SU-DHL-6 (cell line): ENCODE measurements at regions not wholly inside any gene's neighbourhood (a gene's known extent, or its start where the extent isn't known, plus 50 kb on each side); places are given as distances from the start of the nearest gene placed in this dataset.

Experiments
- H2AFZ ChIP-seq: fragments of 200-600 bp; sonication (generic); 2 replicates; pipeline ENCODE4 v1.6.1; 2014; ENCODE audit warnings: low read depth, mild to moderate bottlenecking, moderate library complexity, mixed read lengths, antibody characterized with exemption, low read length; ENCODE audit not compliant: severe bottlenecking
- H3F3A ChIP-seq: fragments of 200-600 bp; shearing (Covaris generic); 2 replicates; pipeline ENCODE4 v1.6.0; 2016; ENCODE audit warnings: antibody characterized with exemption, mild to moderate bottlenecking; ENCODE audit not compliant: insufficient read depth
- H3K27ac ChIP-seq: fragments of 200-600 bp; sonication (generic); 2 replicates; pipeline ENCODE4 v1.5.1; 2016; ENCODE audit warnings: low read depth, mild to moderate bottlenecking, low read length, moderate library complexity, mixed read lengths
- H3K27me3 ChIP-seq: fragments of 200-600 bp; sonication (generic), shearing (Covaris generic); 2 replicates; pipeline ENCODE4 v1.6.0; 2014; ENCODE audit warnings: mild to moderate bottlenecking, low read length
- H3K36me3 ChIP-seq: fragments of 200-600 bp; sonication (generic); 2 replicates; pipeline ENCODE4 v1.6.1; 2014; ENCODE audit warnings: mild to moderate bottlenecking, low read length, mixed read lengths
- H3K4me2 ChIP-seq: fragments of 300-600, 200-600 bp; shearing (Covaris generic), sonication (generic); 2 replicates; pipeline ENCODE4 v1.6.0; 2014; ENCODE audit warnings: low read length, low read depth, mild to moderate bottlenecking; ENCODE audit not compliant: poor library complexity, severe bottlenecking
- H3K4me3 ChIP-seq: fragments of 200-600 bp; sonication (generic); 2 replicates; pipeline ENCODE4 v1.5.1; 2014; ENCODE audit warnings: antibody characterized with exemption, low read length, mild to moderate bottlenecking, mixed read lengths; ENCODE audit not compliant: insufficient read depth, poor library complexity, severe bottlenecking
- H3K79me2 ChIP-seq: fragments of 200-600 bp; sonication (generic); 2 replicates; pipeline ENCODE4 v1.6.1; 2014; ENCODE audit warnings: mild to moderate bottlenecking, low read length, moderate library complexity; ENCODE audit not compliant: insufficient read depth
- H3K9ac ChIP-seq: fragments of 200-600 bp; sonication (generic); 2 replicates; pipeline ENCODE4 v1.7.0; 2014; ENCODE audit warnings: mild to moderate bottlenecking, low read length
- H3K9me2 ChIP-seq: fragments of 200-600 bp; sonication (generic); replicated peaks from 2 replicates; pipeline ENCODE4 v1.6.1; 2014; ENCODE audit warnings: low read length; ENCODE audit not compliant: insufficient read depth
- H3K9me3 ChIP-seq: fragments of 200-600 bp; sonication (generic); 2 replicates; pipeline ENCODE4 v1.6.1; 2014; ENCODE audit warnings: low read length, mixed read lengths; ENCODE audit not compliant: insufficient read depth
- H4K20me1 ChIP-seq: fragments of 200-600 bp; sonication (generic); 2 replicates; pipeline ENCODE4 v1.6.1; 2014; ENCODE audit warnings: low read depth, mild to moderate bottlenecking, antibody characterized with exemption, low read length, moderate library complexity, mixed read lengths
- EZH2phosphoT487 ChIP-seq: fragments of 200-600 bp; sonication (generic), shearing (Covaris generic); conservative IDR thresholded peaks from 2 replicates; pipeline ENCODE4 v1.6.1; 2018; ENCODE audit warnings: mild to moderate bottlenecking, antibody characterized with exemption, low read length, moderate library complexity, mixed read lengths
- TF ChIP-seq, protein P1 (sequence below): fragments of 200-600 bp; sonication (generic); IDR thresholded peaks from one replicate; pipeline ENCODE4 v1.5.1; 2017; ENCODE audit warnings: antibody characterized with exemption, mild to moderate bottlenecking, low read length, moderate library complexity; ENCODE audit not compliant: insufficient read depth, poor library complexity, severe bottlenecking

DNA sequence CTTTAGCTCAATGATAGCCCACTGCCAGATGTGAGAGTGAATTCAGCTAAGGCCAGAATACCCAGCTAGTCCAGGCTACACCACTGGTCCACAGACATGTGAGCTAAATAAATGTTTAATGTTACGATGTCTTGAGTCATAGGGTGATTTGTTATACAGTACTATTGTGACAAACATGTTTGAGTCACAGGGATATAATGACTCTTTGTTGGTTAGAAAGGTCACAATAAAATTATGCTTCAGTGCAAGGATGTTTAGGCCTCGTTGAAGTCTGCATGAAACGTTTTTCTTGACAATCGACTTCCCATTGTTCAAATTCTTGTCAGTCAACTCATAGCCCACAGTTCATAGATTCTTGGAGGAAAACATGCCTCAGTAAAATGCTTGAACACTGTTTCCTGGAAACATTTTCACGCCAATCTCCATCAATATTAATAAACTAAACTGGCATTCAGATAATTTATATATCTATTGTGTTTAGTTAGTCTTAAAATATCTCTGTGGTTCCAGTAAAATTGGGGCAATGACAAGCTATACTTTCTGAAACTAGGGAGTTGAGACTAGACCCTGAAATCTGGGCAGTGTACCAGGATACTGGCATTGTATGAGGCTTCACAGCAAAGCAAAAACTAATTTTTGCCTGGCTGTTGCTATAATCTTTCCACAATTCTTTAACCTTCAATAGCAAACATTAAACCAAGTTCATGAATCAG, 650.8 kb upstream of the KIRREL3 start:
- Histone ChIP-seq H3K27me3 (no peaks in the 10 kb centered on the region), H3K4me2 (no peak overlapping the region), H3K9me3 (no peaks in the 10 kb centered on the region), H3K36me3 (no peaks in the 10 kb centered on the region), H3K79me2 (no peaks in the 10 kb centered on the region), H4K20me1 (no peaks in the 10 kb centered on the region), H3F3A (no peaks in the 10 kb centered on the region), H3K9ac (no peak overlapping the region), H3K4me3 (no peak overlapping the region), H2AFZ (no peak overlapping the region), H3K27ac (no peak overlapping the region), H3K9me2 (no peaks in the 10 kb centered on the region)
- no peak for TF ChIP-seq EZH2phosphoT487
- TF ChIP-seq, protein P1, sequence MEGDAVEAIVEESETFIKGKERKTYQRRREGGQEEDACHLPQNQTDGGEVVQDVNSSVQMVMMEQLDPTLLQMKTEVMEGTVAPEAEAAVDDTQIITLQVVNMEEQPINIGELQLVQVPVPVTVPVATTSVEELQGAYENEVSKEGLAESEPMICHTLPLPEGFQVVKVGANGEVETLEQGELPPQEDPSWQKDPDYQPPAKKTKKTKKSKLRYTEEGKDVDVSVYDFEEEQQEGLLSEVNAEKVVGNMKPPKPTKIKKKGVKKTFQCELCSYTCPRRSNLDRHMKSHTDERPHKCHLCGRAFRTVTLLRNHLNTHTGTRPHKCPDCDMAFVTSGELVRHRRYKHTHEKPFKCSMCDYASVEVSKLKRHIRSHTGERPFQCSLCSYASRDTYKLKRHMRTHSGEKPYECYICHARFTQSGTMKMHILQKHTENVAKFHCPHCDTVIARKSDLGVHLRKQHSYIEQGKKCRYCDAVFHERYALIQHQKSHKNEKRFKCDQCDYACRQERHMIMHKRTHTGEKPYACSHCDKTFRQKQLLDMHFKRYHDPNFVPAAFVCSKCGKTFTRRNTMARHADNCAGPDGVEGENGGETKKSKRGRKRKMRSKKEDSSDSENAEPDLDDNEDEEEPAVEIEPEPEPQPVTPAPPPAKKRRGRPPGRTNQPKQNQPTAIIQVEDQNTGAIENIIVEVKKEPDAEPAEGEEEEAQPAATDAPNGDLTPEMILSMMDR: no peak

GRCh38 chr11:127649958-127650357, 649.4 kb upstream of the KIRREL3 start:
- no peaks in the 10 kb centered on the region for H3K79me2 ChIP-seq
- no peak for TF ChIP-seq EZH2phosphoT487
- TF ChIP-seq, protein P1: no peak
- H4K20me1 ChIP-seq: no peaks in the 10 kb centered on the region
- H3K9me3 ChIP-seq: no peaks in the 10 kb centered on the region
- no peak overlapping the region for H3K4me2 ChIP-seq
- no peak overlapping the region for H3K27ac ChIP-seq
- H3K36me3 ChIP-seq: no peaks in the 10 kb centered on the region
- no peaks in the 10 kb centered on the region for H3K27me3 ChIP-seq
- H3K9me2 ChIP-seq: no peaks in the 10 kb centered on the region
- H2AFZ ChIP-seq: no peak overlapping the region
- H3K4me3 ChIP-seq: no peak overlapping the region
- H3F3A ChIP-seq: no peaks in the 10 kb centered on the region
- H3K9ac ChIP-seq: no peak overlapping the region

DNA sequence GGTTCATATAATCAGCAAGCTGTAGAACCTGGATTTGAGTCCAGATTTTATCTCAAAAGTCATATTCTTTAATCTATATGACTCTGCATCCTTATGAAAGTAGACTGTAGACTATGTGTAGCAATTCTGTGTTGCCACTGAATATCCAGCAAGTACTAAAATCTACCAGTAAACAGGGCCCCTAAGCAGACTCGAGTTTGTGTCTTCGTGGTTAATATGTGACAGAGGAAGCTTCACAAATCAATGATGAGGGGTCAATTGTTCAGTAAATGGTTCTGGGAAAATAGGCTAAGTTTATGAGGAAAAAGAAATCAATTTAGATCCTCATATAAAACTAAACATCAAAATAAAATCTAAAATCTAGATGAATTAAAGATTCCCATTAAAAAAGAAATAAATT, 648.5 kb upstream of the KIRREL3 start:
- Histone ChIP-seq H3K4me3 (no peak overlapping the region), H3F3A (no peaks in the 10 kb centered on the region), H3K9ac (no peak overlapping the region), H2AFZ (no peak overlapping the region), H3K36me3 (no peaks in the 10 kb centered on the region), H3K9me2 (no peaks in the 10 kb centered on the region), H3K27ac (no peak overlapping the region), H4K20me1 (no peaks in the 10 kb centered on the region), H3K27me3 (no peaks in the 10 kb centered on the region), H3K4me2 (no peak overlapping the region), H3K9me3 (no peaks in the 10 kb centered on the region), H3K79me2 (no peaks in the 10 kb centered on the region)
- no peak for TF ChIP-seq EZH2phosphoT487
- TF ChIP-seq, protein P1: no peak
